HepG2 (cell line): ENCODE measurements at regions not wholly inside any gene's neighbourhood (a gene's known extent, or its start where the extent isn't known, plus 50 kb on each side); places are given as distances from the start of the nearest gene placed in this dataset.

Experiments
- GABPA ChIP-seq, 2 experiments: IDR thresholded peaks; 2 replicates each; pipeline ENCODE4 v1.6.1; 2011 to 2016; ENCODE audit warnings: low read depth in 2 of 2, low read length in 1 of 2, missing biosample characterization in 1 of 2, missing genetic modification characterization in 1 of 2
- HNRNPH1 ChIP-seq: fragments of 200-400 bp; formaldehyde crosslinking; optimal IDR thresholded peaks from 2 replicates; pipeline ENCODE3; 2017; ENCODE audit warnings: mild to moderate bottlenecking, low read depth, low read length
- IRF2 ChIP-seq: IDR thresholded peaks from 2 replicates; pipeline ENCODE4 v1.6.1; 2018; ENCODE audit warnings: missing genetic modification reagents, missing compliant biosample characterization
- PAF1 ChIP-seq: IDR thresholded peaks from 2 replicates; pipeline ENCODE4 v1.6.1; 2016; ENCODE audit warnings: missing genetic modification reagents, missing compliant biosample characterization
- PATZ1 ChIP-seq: sonication (generic); formaldehyde crosslinking; IDR thresholded peaks from 2 replicates; pipeline ENCODE4 v1.4.0; 2020; ENCODE audit warnings: missing genetic modification reagents
- SATB2 ChIP-seq: sonication (generic); formaldehyde crosslinking; IDR thresholded peaks from 2 replicates; pipeline ENCODE4 v1.5.0; 2020; ENCODE audit warnings: missing genetic modification reagents
- U2AF2 ChIP-seq: fragments of 200-400 bp; formaldehyde crosslinking; IDR thresholded peaks from 2 replicates; pipeline ENCODE4 v1.6.1; 2017; ENCODE audit warnings: low read depth, mild to moderate bottlenecking, low read length
- ZNF180 ChIP-seq: sonication (generic); formaldehyde crosslinking; IDR thresholded peaks from 2 replicates; pipeline ENCODE4 v1.4.0; 2020; ENCODE audit warnings: low read depth, missing genetic modification reagents, borderline replicate concordance
- ZNF317 ChIP-seq: sonication (generic); formaldehyde crosslinking; IDR thresholded peaks from 2 replicates; pipeline ENCODE4 v1.5.0; 2020; ENCODE audit warnings: mild to moderate bottlenecking, missing genetic modification reagents

- TF ChIP-seq HNRNPH1, result no peak
- TF ChIP-seq U2AF2, result no peak
- TF ChIP-seq GABPA (IDR thresholded peaks at IDR 0.05; ENCODE audit: low read depth, low read length), result no peak
- TF ChIP-seq GABPA (CRISPR knock-in tag; IDR thresholded peaks at IDR 0.05; ENCODE audit: low read depth), result no peak
- TF ChIP-seq PAF1 (CRISPR knock-in tag), result no peak
- no peak for TF ChIP-seq SATB2 (CRISPR knock-in tag)
- TF ChIP-seq PATZ1, result no peak
- TF ChIP-seq ZNF317, result no peak
- TF ChIP-seq IRF2 (CRISPR knock-in tag), result no peak
- no peak for TF ChIP-seq ZNF180
These were observed 543.7 kb downstream of the XIRP2 start for GRCh38 chr2:167431949-167432348.
